GM18858 (cell line): ENCODE measurements at regions not wholly inside any gene's neighbourhood (a gene's known extent, or its start where the extent isn't known, plus 50 kb on each side); places are given as distances from the start of the nearest gene placed in this dataset.

Source experiments
- ATAC-seq: cut with Tn5 transposase; IDR thresholded peaks from one replicate; pipeline ENCODE4 v1.9.1; 2021; ENCODE audit not compliant: unreplicated experiment

DNA sequence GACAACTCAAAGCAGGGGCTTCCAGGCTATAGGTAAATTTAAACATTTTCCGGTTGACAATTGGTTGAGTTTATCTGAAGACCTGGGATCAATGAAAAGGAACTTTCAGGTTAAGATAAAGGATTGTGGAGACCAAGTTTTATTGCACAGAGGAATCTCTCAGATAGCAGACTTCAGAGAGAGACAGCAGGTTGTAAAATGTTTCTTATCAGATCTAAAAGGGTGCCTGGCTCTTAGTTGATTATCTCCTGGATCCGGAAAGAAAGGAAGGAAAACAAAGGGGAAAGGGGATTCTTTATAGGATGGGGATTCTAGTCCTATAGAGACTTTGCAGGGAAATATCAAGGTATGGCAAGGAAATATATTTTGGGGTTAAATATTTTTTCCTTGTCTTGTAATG is 951.3 kb upstream of the SEMA6D start:
- no peak for ATAC-seq

DNA sequence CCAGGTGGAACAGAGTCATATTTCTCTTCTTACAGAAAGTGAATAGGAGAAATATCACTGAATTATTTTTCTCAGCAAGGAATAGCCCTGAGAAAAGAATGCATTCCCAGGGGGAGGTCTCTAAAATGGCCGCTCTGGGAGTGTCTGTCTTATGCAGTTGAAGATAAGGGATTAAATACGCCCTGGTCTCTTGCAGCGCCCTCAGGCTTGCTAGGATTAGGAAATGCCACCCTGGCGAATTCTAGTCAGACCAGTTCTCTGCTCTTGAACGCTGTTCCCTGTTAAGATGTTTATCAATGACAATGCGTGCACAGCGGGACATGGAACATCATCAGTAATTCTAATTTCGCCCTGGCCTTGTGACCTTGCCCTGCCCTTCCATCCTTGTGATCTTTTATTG is 949.0 kb upstream of the SEMA6D start:
- ATAC-seq = no peak

DNA sequence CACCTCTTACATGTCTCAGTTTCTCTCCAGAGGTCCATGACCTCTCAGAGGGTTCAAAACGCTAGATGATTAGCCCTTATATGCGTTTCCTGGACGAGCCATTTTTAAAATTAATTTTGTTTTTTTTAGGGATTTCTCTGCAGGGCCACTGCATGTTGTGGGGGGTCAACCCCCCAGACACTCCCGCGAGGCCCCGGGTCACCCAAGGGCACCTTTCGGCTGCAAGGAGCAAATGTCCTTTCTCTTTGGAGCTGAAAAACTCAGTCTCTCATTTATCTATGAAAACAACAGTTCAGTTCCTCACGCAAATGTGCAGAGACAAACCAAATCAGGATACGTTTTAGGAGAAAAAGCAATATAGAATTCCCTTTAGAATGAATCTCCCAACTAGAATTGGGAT is 944.3 kb upstream of the SEMA6D start:
- no peak for ATAC-seq

DNA sequence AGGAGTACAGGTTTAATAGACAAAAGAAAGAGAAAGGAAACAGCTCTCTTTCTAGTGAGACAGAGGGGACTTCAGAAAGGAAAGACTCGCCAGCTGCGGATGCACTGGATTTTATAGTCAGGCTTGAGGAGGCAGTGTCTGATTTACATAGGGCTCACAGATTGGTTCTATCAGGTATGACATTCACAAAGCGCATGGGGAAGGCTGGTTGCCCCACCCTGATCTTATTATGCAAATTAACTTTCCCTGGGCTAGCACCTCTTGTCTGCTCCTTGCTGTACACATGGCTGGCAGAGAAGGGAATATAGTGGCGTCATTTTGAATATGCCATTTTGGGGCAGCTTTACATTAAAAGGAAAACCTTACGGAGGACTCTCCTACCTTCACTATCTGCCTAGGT is 938.4 kb upstream of the SEMA6D start:
- no peak for ATAC-seq

DNA sequence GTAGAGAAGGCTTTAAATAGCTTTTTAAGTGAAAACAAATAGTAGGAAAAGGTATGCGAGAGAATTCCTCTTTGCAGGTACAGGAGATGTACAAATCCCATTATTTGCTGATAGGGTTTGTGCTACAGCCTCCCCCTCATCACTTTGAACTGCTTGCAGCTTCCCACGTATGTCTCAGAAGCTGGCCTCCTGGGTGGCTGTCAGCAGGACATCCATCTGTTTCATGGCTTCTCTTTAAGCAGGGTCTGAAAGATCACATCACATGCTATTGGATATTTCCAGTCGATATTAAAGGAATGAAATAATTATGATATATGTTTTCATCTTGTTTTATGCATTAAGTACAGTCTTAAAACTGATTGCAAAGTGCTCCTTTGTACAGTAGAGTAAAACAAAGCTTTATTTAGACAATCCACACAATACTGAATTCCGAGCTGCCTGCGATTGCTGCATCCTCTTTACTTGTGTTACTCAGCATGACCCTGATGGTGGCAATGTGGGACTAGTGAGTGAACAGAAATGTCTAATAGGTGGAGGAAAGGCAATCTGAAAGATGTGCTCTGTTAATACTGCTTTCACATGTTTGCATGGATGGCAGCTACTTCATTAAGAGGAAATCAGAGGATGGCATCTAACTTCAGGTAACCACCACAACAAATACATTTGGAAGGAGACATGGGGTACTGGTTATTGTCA is 930.6 kb upstream of the SEMA6D start:
- no peak for ATAC-seq

DNA sequence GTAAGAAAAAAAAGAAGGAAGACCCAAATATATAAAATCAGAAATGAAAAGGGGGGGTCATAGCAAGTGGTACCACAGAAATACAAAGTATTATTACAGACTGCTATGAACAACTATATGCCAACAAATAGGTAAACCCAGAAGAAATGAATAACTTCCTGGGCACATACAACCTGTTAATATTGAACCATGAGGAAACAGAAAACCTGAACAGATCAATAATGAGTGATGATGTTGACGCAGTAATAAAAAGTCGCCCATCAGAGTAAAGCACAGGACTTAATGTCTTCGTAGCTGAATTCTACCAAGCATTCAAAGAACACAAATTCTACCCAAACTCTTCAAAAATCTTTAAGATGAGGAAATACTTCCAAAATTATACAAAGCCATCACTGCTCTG is 921.6 kb upstream of the SEMA6D start:
- ATAC-seq = no peak

DNA sequence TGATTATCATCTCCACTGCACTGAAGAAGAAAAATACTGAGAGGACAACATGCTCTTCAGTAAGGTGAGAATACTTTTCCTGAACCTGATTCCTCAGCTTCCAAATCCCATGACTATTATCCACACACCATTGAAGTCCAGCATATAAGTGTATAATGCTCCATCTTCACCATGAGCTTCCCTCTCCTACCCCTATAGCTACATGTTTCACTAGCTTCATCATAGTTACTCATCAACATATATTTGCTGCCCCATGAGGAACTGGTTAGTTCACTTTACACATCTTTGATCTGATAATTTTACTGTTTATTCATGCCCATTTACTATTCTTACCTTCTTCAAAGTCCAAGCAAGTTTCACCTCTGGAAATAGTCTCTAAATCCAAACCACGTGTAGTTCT is 908.5 kb upstream of the SEMA6D start:
- ATAC-seq = no peak

DNA sequence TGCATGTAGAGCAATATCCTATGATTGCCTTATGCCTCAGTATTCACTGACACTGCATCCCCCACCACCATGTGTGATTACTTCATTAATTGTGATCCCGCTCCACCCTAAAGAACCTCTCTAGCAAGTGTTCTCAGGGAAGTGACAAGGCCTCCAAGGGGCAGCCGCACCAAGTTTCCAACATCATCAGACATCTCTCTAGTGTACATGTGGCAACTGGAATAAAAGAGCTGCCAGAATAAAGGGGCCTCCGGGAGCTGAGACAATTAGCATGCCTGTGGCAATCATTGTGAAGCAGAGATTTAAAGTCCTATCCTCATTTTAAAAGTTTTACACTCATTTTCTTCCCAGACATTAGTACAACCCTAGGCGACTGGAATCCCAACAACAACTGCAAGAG is 902.1 kb upstream of the SEMA6D start:
- no peak for ATAC-seq

DNA sequence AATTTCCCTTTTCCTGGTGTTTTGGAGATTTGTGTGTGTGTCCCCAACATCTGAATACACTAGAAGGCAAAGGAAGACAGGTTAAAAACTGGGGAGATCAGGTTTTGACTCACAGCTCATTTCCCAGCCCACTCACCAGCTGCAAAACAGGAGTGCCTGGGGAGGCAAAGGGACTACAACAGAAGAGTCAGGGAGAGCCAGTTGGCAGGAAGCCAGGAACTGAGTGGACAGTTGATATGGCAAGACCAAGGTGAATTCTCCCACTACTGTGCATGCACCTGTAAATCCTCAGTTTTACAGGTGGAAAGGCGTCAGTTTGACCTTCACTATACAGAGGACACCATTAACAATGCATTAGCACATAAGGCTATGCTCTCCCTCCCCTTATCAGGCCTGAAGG is 901.5 kb upstream of the SEMA6D start:
- no peak for ATAC-seq

DNA sequence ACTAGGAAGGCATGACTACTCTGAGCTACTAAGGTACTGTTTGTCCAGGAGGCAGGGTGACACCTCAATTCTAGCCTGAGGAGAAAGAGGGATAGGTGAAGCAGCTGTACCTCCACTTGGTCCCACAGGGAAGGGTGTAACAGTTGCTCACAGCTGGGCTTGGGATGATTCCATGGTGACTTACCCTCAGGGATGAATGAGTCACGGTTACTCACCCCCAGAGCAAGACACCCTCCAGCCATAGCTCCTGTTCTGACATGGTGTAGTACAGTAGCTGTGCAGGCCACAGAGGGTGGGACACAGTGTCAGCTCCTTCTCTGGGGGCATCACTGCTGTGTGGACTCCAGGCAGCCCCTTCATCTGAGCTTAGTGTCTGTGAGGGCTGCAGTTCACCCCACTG is 868.6 kb upstream of the SEMA6D start:
- no peak for ATAC-seq

DNA sequence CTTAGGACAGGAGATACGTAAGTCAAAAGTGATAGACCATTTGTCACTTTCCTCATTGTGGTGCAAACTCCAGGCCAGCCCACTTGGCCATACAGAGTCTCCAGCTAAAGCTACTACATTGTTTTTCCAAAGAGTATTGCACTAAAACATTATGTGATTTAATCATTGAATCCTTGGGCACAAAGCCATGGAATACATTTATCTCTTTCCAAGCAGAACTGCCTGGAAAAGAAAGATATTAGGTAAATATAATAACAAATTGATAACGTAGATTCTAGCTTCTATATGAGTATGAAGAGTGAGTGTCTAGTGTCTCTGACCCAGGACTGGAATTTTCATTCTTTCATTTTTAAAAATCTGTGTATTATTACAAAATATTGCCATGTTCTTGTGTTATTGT is 863.7 kb upstream of the SEMA6D start:
- ATAC-seq = no peak

DNA sequence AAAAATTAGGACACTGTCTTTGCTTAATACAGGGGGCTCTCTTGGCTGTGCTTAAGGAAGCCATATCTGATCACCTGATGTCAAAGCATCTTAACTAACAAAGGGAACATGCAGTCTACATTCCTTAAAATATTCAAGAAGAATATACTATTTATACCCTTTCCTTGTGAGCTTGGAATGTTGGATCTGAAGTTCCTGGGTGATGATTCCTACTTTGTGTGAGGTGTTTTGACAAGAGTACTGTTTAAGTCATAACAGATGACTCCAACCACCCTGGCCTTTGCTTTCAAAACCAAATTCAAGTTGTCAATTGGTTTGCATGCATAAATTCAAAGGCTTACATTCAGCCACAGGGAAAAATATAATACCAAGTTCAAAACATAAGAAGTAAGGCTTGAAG is 862.7 kb upstream of the SEMA6D start:
- ATAC-seq = no peak

DNA sequence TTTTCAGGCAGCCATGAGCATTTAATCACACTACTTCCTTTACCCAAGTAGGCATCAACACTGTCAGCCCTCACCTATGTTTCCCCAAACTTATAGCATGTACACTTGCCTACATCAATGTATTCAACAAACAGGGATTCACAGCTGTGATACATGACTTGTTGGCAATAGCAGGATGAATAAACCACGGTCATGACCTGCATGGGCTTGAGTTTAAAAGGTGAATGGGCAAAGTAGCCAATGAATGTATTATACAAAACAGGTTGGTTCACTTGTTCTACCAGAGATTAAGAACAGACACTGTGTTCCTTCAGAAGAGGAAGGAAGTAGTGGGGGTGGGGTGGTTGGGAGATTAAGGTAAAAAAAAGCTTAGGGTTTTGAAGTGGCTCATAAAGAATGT is 861.9 kb upstream of the SEMA6D start:
- no peak for ATAC-seq

DNA sequence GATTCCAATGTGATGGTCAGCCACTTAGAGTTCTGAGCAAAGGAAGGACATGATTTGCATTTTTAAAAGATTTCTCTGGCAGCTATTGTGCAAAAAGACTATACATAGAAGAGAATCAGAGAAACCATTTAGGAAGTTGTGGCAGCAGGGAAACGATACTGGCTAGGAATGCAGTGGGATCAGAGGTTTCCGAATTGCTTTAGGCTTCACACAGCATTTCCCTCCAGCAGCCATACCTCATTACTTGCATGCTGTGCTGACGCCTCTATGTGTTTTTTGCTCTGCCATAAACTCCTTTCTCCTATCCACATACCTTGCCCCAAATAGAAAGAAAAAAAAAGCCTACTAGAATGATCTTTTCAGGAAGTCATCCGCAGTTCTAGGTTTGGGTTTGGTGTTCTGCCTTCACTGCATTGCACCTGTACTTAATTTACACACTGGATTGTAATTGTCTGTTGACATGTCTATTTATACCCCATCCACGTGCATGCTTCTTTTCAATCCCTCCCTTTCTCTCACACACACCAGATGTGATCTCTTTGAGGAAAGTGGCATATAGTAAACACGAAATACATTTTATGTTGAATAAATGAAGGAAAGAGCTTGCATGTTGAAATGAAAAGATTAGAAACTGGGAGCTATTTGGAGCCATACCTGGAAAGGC is 860.3 kb upstream of the SEMA6D start:
- ATAC-seq = no peak

DNA sequence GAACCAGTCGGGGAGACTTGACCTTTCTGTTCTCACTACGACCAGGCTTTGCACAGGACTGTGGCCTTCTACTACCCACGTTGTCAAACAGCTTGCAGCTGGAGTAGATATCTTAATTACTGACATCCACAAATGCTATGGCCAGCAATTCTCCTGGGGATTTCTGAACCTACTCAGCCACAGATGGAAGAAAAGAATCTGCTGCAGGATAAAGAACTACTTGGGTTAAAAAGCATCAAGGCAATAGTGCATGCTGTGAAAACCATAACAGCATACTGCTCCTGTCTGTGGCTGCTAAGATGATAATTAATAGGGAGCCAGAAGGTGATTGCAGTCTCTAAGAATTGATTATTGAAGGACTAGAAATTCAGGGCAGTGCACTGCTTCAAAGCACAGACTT is 859.2 kb upstream of the SEMA6D start:
- ATAC-seq = no peak

DNA sequence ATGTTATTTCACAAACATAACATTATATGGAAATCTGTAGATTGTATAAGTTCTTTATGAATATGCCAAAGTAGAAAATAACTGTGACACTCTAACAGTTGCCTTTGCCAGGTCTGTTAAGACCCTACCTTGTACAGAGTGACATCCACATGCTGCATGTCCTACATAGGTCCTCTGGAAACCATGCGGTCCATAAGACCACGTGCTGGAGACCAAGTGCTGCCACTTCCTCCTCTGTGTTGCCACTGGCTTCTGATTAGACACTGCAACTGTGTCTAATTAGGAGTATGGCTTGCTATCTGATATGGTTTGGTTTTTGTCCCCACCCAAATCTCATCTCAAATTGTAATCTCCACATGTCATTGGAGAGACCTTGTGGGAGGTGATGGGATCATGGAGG is 855.5 kb upstream of the SEMA6D start:
- ATAC-seq = no peak

DNA sequence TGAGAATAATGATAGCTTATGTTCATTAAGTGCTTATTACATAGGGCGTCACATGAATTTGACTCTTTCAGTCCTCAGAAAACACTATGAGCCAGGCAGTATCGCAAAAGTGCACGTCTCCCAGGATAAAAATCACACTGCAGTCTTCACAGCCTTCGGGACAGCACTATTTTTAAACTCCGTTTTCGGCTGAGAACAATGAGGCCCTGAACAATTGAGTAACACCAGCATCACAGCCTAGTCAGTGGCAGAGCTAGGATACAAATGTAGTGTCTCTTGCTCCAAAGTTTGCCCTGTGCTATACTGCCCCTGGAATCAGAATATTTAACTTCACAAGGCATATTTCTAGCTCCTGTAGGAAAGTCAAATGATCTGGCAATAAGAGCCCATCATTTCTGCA is 852.1 kb upstream of the SEMA6D start:
- no peak for ATAC-seq

DNA sequence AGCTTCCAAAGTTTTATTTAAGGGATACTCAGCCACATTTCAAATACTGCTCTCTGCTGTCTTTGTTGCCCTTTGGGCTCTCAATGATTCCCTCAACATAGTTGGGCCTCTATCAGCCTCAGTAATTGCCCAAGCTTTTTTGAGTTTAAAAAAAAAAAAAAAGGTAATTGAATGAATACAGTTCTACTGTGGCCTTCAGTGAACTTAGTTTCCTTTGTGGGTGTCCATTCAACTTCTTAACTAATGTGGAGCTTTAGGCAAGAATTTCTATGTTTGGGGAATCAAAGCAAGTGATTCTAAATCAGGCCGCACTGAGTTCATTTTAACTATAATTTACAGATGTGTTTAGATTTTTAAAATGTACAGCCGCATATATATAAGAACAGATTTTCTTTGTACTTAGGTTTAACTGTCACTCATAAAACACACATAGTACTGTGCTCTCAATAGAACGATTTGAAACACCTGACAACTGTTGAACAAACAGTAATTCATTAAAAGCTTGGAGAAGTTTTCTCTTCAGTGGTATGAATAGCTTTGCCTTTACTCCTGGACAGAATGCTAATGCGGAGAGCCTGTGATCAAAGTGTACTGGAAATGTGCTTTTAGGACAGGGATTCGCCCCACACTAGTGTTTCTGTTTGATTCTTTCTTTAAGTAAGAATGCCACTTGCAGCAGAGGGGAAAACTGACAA is 844.9 kb upstream of the SEMA6D start:
- no peak for ATAC-seq

DNA sequence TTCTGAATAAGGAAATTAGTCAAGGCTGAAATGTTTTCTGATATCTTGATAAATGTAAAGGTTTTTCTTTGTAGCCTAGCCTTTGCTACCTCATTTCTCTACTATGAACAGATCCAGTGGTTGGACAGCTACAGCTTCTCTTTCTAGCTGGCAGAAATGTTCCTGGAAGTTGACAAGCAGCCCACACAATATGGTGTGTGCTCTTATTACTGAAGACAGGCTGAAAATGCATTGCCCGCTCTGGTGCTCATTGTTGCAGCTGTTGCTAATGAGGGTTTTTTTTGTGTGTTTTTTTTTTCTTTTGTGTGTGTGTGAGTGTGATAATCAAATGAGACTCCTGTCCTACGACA is 844.3 kb upstream of the SEMA6D start:
- no peak for ATAC-seq

DNA sequence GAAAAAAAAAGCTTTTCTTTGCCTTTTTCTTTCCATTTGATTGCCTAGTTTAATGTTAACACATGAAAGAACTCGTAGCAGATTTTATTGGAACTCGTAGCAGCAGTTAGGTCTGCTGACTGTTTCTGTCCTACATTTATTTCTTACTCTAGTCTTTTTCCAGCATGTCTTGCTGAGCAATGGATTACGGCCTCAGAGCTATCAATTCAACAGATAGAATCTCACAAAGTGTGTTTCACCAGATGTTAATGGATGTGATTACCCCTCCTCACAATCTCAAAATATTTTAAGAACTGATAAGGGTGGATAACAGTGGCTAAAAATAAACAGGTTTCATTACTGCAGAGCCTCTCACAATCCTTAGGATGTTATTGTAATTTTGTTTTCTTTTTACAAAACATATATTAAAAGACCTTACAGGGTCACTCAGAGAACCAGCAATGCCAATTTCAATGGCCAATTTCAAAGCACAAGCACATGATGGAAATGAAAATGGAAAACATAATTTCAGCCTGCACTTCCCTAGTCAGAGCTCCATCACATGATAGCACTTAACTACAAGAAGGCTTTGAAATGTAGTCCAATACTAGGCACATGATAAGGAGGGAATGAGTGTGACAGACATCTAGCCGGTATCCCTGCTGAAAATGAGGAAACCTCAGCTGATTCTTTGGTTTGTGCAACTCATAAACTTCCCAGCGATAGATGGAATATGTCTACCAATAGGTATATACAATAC is 838.1 kb upstream of the SEMA6D start:
- ATAC-seq = no peak

DNA sequence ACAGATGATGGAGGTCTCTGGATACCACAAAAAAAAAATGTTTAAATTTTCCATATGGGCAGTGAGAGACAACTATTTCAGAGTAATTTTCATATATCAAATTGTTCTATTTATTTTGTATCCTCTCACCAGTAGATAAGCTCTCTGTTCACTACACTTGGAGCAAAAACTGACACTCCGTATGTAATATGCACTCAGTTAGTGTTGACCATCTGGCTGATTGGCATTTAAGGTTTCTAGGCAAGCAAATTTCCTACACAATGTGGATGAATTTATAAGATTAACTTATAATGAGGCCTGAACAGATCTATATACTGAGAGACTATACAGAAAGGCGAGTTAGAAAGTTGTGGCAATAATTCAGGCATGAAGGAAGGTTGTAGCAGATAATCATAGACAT is 836.5 kb upstream of the SEMA6D start:
- ATAC-seq = no peak

DNA sequence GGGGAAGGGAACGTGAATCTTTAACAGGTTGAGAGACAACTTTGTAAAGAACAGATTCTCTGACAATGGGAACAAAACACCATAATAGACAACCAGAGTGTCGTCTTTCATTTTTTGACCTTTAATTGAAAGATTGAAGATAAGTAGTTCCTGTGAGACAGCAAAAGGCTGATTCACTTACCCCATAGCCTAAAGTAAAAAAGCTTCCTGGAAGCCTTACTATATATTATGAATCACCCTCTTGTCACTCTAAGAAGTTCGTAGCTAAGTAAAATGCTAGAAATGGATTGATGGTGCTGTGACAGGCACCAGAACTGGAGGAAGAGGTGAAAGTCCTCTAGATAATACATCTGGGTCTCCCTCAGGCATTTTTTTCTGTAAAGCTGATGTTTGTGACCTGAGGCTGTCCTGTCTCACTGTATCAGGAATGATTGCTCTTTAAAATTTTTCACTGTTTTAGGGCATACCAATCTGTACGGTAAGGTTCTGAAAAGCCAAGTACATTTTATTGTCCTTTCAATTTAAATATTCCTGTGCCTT is 824.6 kb upstream of the SEMA6D start:
- ATAC-seq = no peak
